ENCODE measurements at regions not wholly inside any gene's neighbourhood (a gene's known extent, or its start where the extent isn't known, plus 50 kb on each side); places are given as distances from the start of the nearest gene placed in this dataset.

DNA sequence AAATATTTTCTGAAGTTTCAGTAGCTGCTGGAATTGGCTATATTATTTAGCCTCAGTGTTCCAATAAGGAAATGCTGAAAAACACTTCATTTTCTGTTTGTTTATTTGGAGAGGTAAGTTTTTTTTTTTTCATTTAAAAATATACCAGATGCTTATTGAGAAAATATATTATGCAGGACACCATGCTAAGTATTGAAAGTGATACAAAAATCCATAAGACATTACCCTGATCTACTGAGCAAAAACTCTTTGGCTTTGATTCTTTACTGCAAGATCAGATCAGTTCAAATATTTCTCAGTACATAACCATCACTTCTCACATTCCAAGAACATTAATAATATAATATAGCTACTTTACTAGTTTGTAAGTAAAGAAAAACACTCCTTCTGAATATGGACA lies 123.4 kb upstream of the PACRGL start:
- Histone ChIP-seq H3K36me3 (ENCODE audit: control insufficient read depth, insufficient read depth, low read length) (no peaks in the 10 kb centered on the region), H3K4me3 (ENCODE audit: low read depth in 2 of 2, low read length in 2 of 2) (no peak overlapping the region), H3K4me1 (ENCODE audit: control insufficient read depth, insufficient read depth, low read length) (no peaks in the 10 kb centered on the region), H3K9me3 (ENCODE audit: control insufficient read depth, insufficient read depth, low read depth, low read length) (no peaks in the 10 kb centered on the region), H3K27ac (ENCODE audit: low read length) (no peak overlapping the region), H3K27me3 (ENCODE audit: control insufficient read depth, insufficient read depth, low read length) (no peaks in the 10 kb centered on the region)
- intact Hi-C loops (cut with micrococcal nuclease; ENCODE audit: unreplicated experiment): no loop called here
- ATAC-seq (no peak), DNase-seq (ENCODE audit: low read depth, low spot score) (no peak)
- TF ChIP-seq, protein P1, sequence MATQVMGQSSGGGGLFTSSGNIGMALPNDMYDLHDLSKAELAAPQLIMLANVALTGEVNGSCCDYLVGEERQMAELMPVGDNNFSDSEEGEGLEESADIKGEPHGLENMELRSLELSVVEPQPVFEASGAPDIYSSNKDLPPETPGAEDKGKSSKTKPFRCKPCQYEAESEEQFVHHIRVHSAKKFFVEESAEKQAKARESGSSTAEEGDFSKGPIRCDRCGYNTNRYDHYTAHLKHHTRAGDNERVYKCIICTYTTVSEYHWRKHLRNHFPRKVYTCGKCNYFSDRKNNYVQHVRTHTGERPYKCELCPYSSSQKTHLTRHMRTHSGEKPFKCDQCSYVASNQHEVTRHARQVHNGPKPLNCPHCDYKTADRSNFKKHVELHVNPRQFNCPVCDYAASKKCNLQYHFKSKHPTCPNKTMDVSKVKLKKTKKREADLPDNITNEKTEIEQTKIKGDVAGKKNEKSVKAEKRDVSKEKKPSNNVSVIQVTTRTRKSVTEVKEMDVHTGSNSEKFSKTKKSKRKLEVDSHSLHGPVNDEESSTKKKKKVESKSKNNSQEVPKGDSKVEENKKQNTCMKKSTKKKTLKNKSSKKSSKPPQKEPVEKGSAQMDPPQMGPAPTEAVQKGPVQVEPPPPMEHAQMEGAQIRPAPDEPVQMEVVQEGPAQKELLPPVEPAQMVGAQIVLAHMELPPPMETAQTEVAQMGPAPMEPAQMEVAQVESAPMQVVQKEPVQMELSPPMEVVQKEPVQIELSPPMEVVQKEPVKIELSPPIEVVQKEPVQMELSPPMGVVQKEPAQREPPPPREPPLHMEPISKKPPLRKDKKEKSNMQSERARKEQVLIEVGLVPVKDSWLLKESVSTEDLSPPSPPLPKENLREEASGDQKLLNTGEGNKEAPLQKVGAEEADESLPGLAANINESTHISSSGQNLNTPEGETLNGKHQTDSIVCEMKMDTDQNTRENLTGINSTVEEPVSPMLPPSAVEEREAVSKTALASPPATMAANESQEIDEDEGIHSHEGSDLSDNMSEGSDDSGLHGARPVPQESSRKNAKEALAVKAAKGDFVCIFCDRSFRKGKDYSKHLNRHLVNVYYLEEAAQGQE (IDR thresholded peaks at IDR 0.05; ENCODE audit: insufficient read depth in 1 of 2, low read depth in 2 of 2, low read length in 1 of 2): no peak
- no peak for TF ChIP-seq POLR2AphosphoS5 (IDR thresholded peaks at IDR 0.05; ENCODE audit: low read depth, low read length)
- TF ChIP-seq, protein P2, sequence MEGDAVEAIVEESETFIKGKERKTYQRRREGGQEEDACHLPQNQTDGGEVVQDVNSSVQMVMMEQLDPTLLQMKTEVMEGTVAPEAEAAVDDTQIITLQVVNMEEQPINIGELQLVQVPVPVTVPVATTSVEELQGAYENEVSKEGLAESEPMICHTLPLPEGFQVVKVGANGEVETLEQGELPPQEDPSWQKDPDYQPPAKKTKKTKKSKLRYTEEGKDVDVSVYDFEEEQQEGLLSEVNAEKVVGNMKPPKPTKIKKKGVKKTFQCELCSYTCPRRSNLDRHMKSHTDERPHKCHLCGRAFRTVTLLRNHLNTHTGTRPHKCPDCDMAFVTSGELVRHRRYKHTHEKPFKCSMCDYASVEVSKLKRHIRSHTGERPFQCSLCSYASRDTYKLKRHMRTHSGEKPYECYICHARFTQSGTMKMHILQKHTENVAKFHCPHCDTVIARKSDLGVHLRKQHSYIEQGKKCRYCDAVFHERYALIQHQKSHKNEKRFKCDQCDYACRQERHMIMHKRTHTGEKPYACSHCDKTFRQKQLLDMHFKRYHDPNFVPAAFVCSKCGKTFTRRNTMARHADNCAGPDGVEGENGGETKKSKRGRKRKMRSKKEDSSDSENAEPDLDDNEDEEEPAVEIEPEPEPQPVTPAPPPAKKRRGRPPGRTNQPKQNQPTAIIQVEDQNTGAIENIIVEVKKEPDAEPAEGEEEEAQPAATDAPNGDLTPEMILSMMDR (IDR thresholded peaks at IDR 0.05): no peak
- TF ChIP-seq SIN3A (IDR thresholded peaks at IDR 0.05; ENCODE audit: borderline replicate concordance, insufficient read depth, low read depth, low read length): no peak
- ChIA-PET POLR2A (no interaction called here), CTCF (no interaction called here)
- in situ Hi-C loops (cut with HindIII; ENCODE audit: low pct_unique_long_range_greater_than_20kb, low sequenced_read_pairs): no loop called here
- no TSS peak for BruUV-seq (replicated peaks)

DNA sequence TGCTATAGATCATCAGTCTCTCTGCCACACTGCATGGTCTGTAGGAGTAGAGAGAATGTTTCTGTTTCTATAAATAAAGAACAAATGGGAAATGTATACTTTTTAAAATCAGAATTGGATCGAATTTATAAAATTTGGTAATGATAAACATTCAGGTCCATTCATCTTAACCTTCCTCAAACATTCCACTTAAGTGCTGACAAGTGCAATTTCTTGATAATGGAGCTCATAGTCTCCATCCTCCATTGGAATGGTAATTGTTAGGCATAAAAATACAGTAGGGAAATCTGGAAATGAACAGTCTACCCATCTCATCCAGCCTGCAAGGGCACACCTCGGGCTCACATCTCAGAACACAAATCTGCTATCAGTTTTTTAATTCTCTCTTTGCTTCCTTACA lies 122.6 kb upstream of the PACRGL start:
- intact Hi-C loops (cut with micrococcal nuclease; ENCODE audit: unreplicated experiment) (no loop called here), in situ Hi-C loops (cut with HindIII; ENCODE audit: low pct_unique_long_range_greater_than_20kb, low sequenced_read_pairs) (no loop called here)
- Histone ChIP-seq H3K4me1 (ENCODE audit: control insufficient read depth, insufficient read depth, low read length) (no peaks in the 10 kb centered on the region), H3K36me3 (ENCODE audit: control insufficient read depth, insufficient read depth, low read length) (no peaks in the 10 kb centered on the region), H3K9me3 (ENCODE audit: control insufficient read depth, insufficient read depth, low read depth, low read length) (no peaks in the 10 kb centered on the region), H3K27me3 (ENCODE audit: control insufficient read depth, insufficient read depth, low read length) (no peaks in the 10 kb centered on the region), H3K4me3 (ENCODE audit: low read depth in 2 of 2, low read length in 2 of 2) (no peak overlapping the region), H3K27ac (ENCODE audit: low read length) (no peak overlapping the region)
- DNase-seq (ENCODE audit: low read depth, low spot score) (no peak), ATAC-seq (no peak)
- BruUV-seq (replicated peaks): no TSS peak
- TF ChIP-seq, protein P1 (IDR thresholded peaks at IDR 0.05; ENCODE audit: insufficient read depth in 1 of 2, low read depth in 2 of 2, low read length in 1 of 2): no peak
- TF ChIP-seq SIN3A (IDR thresholded peaks at IDR 0.05; ENCODE audit: borderline replicate concordance, insufficient read depth, low read depth, low read length) (no peak), TCF7L2 (IDR thresholded peaks at IDR 0.05; ENCODE audit: low read depth, low read length) (no peak), POLR2AphosphoS5 (IDR thresholded peaks at IDR 0.05; ENCODE audit: low read depth, low read length) (no peak)
- TF ChIP-seq, protein P2 (IDR thresholded peaks at IDR 0.05): no peak
- ChIA-PET POLR2A (no interaction called here), CTCF (no interaction called here)
